GM21528 (cell line): ENCODE measurements at regions not wholly inside any gene's neighbourhood (a gene's known extent, or its start where the extent isn't known, plus 50 kb on each side); places are given as distances from the start of the nearest gene placed in this dataset.

Experiments
- ATAC-seq: cut with Tn5 transposase; IDR thresholded peaks from one replicate; pipeline ENCODE4 v1.9.1; 2021; ENCODE audit warnings: mild to moderate bottlenecking, moderate library complexity; ENCODE audit not compliant: unreplicated experiment, low FRiP score

DNA sequence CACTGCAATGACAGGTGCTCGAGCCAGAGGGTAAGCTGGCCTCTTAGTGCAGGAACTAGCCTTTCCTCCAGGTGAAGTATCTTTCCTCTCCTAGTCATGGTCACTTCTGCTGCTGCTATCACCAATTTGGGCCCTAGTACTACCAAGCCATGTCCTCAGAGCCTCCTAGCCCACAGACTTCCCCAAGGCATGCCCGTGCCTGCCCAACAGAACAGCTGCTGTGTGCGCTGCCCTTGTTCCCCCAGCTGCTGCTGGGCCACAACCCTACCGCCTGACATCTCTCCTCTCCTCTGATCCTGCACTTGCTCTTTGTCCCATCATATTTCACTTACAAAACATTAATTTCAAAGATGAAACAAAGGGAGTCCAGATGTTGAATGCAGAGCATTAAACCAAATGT lies 168.5 kb upstream of the FREM2 start:
- ATAC-seq, result no peak

- ATAC-seq, result no peak
These were observed 167.5 kb upstream of the FREM2 start for GRCh38 chr13:38519229-38519911.

DNA sequence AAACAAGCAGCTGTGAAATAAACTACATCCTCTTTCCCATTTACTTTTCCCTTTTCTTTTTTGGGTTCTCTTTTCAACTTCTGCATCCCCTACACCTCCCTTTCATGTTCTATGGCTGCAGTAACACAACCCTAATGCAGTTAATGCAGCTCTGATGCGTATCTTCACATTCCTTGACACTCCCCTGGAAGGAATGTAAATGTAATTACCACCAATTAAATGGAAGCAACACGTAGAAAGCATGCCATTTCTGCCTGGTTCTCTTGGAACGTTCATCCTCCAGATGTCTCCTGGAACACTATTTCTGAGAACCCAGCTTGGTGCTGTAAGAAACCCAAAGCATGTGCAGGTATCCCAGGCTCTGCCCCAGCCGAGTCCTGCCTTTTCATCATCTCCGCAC lies 166.8 kb upstream of the FREM2 start:
- no peak for ATAC-seq

DNA sequence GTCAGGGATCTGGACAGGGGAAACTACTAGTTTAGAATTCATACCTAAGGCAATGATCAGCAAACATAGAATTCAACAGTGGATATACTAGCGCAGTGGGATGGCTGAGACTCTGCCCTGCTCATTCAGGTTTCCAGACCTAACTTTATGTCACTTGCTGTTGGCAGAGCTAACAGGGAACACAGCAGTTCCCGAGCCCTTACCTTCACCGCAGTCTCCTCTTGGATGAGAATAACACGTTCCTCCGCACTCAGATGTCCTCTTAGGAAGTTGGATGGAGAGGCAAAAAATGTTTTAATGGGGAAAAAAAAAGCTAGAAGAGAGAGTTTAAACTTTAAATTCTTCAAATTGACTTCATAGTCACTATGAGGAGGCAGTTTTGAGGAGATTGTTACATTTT lies 159.7 kb upstream of the FREM2 start:
- ATAC-seq, result no peak

GRCh38 chr13:38528986-38529385 lies 157.9 kb upstream of the FREM2 start:
- no peak for ATAC-seq

- no peak for ATAC-seq
These were observed 156.4 kb upstream of the FREM2 start for GRCh38 chr13:38530492-38530891.

GRCh38 chr13:38535261-38535660 lies 151.6 kb upstream of the FREM2 start:
- ATAC-seq, result no peak

- ATAC-seq, result no peak
These were observed 149.8 kb upstream of the FREM2 start for GRCh38 chr13:38537051-38537450.

DNA sequence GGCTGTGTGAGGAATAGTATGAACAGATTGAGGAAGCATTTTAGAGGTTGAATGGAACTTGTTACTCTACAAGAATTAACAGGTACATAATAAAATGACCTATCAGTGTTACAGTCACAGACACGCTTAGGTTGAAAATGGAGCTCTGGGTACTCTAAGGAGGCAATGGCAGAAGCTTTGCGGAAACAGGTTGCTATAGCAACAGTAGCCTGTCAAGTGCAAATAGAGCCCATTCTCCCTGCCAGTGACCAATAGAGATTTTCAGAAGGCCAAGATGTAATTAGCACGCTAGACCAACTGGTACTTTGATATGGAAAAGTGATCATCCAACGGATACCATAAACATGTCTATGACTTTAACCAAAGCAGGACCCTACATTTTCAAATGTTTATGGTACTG lies 148.5 kb upstream of the FREM2 start:
- no peak for ATAC-seq

DNA sequence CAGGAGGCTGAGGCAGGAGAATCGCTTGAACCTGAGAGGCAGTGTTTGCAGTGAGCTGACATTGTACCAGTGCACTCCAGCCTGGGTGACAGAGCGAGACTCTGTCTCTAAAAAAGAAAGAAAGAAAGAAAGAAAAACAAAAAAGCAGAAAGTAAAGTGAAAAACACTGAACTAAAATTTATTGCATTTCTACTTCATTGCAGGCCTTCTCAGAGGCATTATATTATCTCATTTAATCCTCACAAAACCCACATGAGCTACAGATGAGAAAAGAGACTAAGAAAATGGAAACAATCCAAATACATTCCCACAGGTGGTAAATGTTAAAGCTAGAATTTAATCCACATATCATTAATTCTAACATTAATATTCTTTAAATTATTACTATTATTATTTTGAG lies 147.2 kb upstream of the FREM2 start:
- ATAC-seq, result no peak

DNA sequence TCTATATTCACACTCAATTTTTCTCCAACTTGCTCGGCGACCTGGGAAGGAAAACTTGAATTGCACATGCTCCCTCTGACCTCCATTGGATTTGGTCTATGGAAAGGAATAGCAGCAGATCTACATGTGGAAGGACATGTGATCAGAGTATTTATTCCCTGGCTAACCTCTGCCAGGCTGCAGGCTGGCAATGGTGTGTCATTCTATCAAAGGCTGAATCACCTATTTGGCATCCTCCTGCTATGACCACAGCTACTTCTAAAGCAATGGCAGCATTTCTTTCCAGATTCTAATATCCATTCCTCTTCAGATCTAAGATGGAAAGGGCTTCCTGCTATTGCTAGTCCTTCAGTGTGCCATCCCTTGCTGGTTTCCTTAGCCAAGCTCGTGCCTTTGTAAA lies 144.3 kb upstream of the FREM2 start:
- ATAC-seq, result no peak

- no peak for ATAC-seq
These were observed 143.3 kb upstream of the FREM2 start for GRCh38 chr13:38543561-38543960.

DNA sequence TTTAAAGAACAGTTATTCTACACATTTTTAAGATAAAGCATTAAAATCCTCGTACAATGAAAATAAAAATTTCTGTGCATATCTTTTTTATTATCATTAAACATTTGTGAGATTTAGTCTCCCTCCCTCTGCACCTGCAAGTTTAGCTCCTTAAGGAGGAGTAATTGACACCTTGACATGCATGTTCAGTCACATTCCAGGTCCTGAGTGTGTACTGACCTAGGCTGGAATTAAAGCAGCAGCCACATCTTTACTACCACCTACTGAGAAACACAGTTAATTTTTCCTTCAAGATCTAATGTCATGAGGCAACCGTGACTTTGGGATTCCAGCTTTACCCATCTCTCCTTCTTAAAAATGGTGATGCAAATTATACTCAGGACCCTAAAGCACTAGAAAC lies 123.1 kb upstream of the FREM2 start:
- no peak for ATAC-seq

DNA sequence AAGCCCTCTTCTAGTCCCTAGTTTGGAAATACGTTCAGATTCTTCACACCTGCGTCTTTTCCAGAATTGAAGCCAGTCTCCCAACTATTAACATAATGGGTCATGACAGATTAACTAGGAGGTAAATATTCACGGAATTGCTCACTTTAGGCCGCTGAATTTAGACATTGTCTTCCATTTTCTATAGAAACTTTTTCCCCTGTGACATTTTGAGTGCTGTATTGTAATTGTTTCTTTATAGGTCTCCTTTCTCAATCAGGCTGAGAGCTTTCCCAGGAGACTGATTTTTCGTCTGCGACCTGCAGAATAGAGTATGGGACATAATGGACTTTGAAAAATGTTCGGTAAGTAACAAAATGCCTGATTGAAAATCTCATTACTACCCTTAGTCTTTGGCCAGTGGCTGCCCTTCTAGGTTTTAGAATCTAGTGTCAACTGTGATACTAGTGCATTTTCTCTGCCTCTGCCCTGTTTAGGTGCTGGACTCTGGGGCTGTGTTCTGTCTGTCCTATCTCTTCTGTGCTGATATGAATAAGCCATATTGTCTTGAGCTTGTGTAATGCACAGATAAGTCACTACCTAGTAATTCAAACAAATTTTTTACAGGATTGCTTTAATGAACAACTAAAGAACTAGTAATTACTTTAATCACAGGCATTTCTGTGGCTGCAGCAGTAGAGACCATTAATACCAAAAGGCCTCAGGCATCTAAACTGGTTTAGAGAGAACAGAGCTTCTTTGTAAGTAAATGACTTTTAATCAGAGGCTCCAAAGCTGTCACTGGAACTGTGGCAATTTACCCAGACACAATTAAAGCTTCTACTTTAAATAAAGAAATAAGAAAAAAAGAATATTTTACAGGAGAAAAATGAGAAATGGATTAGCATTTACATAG lies 122.4 kb upstream of the FREM2 start:
- ATAC-seq, result no peak

GRCh38 chr13:38566023-38566422 lies 120.9 kb upstream of the FREM2 start:
- no peak for ATAC-seq

- no peak for ATAC-seq
These were observed 120.4 kb upstream of the FREM2 start for GRCh38 chr13:38566519-38566918.

DNA sequence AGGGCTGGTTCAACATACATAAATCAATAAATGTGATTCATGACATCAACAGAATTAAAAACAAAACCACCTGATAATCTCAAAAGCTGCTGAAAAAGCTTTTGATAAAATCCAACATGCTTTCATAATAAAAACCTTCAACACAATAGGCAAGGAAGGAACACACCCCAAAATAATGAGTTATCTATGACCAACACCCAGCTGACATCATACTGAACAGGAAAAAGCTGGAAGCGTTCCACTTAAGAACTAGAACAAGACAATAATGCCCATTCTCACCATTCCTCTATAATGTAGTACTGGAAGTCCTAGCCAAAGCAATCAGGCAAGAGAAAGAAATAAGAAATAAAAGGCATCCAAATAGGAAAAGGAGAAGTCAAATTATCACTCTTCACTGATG lies 116.2 kb upstream of the FREM2 start:
- no peak for ATAC-seq

- ATAC-seq, result no peak
These were observed 111.5 kb upstream of the FREM2 start for GRCh38 chr13:38575427-38575826.

- ATAC-seq, result no peak
These were observed 109.8 kb upstream of the FREM2 start for GRCh38 chr13:38577048-38577447.

DNA sequence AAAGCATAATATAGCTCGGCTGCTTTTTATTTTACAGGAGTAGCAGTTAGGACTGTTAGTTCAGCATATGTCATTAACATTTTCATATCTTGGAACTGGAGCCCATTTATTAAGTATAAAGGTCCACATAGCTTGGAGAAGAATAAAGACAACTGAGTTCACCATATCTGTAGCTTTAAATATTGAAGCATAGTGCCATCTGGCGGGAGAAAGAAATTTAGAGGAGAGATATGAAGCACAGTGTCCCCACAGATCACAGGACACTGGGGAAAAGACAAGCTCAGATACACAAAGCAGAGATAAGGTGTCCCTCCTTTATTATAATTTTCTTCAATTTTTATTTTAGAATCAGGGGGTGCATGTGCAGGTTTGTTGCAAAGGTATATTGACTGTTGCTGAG lies 104.7 kb upstream of the FREM2 start:
- peak; percentile 73 for ATAC-seq

- no peak for ATAC-seq
These were observed 96.6 kb upstream of the FREM2 start for GRCh38 chr13:38590230-38590629.
